ENCODE measurements at regions not wholly inside any gene's neighbourhood (a gene's known extent, or its start where the extent isn't known, plus 50 kb on each side); places are given as distances from the start of the nearest gene placed in this dataset.
"Not testable (repeated sequence)": the region's sequence is repeated elsewhere in the genome, so short reads cannot be mapped to it uniquely, and the experiment has no call there.

DNA sequence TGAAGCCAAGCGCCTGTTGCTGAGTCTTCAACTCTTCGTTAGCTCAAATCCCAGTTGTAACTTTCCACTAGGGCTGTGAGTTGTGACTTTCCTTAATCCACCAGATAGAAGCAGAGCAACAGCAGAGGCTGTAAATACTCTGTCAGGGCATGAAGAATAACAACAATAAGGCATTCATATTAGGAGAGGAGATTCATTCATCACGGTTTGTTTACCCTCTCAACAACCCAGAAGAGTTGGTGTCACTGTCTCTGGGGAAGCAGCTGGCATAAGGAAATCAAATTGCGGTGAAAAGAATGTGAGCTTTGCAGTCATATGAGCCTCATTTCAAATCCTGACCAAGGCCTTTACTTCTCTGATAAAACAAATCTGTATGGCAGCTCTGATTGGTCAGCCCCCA, 184.8 kb downstream of the SHQ1 start:
- DNase-seq (ENCODE audit: low spot score) = no peak
- intact Hi-C loops (cut with DNase I) = loop anchor here (5.0 to 10.0 kb wide), 2 partner anchors 159 to 219 kb away; partner anchors contain the start of gene RYBP

DNA sequence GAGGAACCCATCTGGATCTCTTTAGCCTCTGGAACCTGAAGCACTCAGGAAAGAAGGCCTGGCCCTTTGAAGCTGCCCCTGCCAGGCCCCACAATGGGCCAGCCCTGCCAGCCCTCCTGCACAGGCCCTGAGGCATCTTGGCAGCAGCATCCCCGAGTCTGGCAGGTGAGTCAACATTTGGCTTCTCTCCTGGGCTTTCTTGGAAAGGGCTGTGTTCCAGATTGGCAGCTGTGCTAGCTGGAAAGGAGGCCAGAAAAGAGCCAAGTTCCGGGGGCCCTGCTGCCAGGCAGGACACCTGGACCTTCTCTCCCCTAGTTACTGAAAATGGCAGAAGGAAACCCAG, 187.2 kb downstream of the SHQ1 start:
- peak; percentile 83 for DNase-seq (ENCODE audit: low spot score)
- intact Hi-C loops (cut with DNase I) = loop anchor here (2.0 to 10.0 kb wide), 3 partner anchors 161 to 216 kb away; partner anchors contain the start of gene RYBP

DNA sequence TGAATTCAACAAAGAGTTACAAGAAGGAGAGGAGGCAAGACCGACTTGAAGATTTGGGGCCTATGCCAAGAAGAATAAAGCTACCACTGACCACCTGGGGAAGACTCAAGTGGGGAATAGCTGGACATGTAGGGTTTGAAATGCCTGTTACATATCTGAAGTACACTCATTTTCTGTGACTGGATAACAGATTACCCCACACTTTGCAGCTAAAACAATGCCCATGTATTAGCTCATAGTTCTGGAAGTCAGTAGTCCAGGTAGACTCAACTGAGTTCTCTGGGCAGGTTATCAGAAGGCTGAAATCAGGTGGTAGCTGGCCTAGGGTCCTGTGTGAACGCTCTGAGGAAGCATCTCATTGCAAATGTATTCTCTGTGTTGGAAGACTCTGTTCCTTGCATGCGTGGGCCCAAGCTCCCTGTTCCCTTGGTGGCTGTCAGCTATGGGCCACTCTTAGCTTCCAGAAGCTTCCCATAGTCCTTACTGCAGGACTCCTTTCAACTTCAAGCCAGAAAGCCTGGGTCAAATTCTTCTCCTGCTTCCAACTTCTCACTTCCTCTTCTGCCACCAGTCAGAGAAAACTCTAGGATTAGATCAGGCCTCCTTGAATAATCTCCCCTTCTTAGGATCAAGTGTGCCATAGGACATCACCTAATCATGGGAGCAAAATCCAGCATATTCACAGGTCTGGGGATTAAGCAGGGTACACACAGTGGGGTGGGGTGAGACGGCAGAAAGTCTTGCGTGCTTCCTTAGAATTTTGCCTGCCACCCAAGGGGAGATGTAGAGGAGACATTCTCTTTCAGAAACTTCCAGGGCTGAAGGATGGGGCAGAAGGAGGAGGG, 187.8 kb downstream of the SHQ1 start:
- DNase-seq (ENCODE audit: low spot score) = no peak
- intact Hi-C loops (cut with DNase I) = loop anchor here (2.0 to 10.0 kb wide), 3 partner anchors 162 to 216 kb away; partner anchors contain the start of gene RYBP

DNA sequence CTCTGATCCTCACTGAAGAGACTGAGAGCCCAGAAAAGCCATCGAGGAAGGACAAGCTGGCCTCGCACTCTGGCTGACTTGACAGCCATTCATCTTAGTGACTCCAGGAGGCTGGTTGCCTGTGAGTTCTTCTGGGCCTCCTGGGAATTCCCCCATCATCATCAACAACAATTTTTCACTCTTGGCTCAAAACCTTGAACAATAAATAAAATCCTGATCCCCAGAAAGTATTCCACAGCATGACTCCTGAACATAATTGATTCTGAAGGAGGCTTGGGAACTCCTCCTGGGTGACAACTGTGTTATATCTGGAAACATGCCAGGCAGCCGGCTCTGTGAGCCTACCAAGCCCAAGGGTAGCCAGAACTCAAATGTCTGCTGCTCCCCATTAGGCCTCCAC, 188.6 kb downstream of the SHQ1 start:
- no peak for DNase-seq (ENCODE audit: low spot score)
- intact Hi-C loops (cut with DNase I) = no loop called here

DNA sequence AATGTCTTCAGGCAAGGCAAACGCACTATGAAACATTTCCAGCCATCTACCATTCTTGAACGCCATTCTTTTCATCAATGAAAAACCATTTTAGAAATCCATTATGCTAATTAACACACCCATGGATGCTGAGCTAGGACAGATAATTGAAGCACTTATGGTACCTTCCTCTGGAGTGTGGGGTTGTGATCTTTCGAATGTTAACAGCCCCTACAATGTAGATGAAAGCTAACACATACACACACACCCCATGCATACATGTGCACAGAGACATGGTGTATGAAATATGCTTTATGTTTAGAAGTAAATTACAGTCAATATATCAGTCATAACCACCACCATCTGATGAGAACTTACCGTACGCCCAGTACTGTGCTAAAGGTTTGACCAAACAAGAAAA, 189.1 kb downstream of the SHQ1 start:
- no peak for DNase-seq (ENCODE audit: low spot score)
- intact Hi-C loops (cut with DNase I) = no loop called here

DNA sequence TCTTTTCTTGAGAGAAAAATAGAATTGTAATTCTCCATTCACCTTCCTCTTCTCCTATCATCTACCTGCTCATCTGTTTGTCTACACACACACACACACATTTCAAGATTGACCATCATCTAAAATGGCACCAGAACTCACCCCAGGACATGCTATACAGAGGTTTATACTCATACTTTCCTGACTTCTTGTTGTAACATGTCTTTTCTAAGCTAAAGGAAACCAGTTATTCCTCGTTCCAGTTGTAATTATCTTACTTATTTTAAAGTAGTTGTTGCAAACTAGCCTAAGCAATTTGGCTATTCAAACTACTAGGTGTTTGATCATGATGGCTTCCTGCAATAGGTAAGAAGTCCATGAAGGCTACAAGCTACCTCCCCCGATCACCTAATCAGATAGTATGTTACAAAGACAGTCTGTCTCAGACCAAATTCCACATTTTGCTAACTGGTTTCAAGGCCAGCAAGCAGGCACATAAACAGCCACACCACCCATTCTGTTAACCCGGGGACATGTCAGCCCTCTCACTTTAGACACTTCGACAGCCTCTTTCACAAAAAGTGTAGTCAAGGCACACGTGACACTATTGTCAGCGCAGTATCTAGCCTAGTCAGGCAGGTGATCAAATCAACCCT, 189.7 kb downstream of the SHQ1 start:
- intact Hi-C loops (cut with DNase I) = no loop called here
- no peak for DNase-seq (ENCODE audit: low spot score)

DNA sequence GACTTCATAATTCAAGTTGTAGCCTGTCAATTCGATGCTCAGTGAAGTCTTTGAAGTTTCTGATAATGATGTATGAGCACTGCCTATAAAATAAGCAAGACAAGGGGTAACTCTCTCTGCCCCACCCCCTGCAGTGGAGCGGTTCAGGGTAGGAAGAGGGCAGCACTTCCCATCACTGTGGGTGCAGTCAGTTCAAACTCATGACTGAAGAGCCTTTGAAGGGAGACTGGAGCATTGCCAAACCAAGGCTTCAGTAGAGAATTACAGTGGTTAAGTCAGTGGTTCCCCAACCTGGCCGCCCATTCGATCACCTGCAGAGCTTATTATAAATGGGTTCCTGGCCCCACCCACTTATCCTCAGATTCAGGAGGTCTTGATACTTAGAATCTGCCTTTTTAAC, 190.6 kb downstream of the SHQ1 start:
- DNase-seq (ENCODE audit: low spot score) = no peak
- intact Hi-C loops (cut with DNase I) = no loop called here

DNA sequence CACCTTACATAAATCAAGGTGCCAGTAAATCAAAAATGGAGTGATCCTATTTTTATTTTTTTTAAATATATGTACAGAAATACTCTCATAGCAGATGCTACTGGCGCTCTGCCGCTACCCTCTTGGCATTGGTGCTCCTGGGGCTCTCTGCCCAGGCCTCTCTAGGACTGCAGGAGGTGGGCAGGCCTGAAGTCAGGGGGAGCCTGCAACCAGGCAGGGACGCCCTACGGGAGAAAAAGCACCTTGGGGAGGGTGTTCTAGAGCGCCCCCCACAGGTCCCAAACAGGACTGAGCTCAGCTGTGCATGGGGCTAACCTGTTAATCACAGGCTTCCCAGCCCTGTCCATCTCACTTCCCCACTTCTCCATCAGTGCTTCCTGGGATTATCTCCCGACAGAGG, 192.5 kb downstream of the SHQ1 start:
- intact Hi-C loops (cut with DNase I) = no loop called here
- no peak for DNase-seq (ENCODE audit: low spot score)

DNA sequence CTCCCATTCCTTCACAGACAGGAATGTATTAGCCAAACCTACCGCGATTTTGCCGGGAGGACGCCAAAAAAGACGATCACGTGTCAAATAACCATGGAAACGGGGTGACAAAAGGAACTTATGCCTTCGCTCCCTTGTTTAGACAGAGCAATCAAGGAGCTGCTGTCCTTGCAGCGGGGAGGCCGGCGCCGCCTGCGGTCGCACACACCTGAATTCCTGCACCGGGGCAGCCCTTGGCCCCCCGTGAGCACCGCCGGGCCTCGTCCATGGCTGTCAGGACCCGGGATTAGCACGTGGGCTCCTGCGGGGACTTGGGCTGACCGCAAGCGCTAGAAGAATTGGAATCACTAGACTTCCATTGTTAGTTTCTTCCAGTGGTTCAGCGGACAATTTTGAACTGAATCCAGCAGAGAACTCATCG, 193.1 kb downstream of the SHQ1 start:
- intact Hi-C loops (cut with DNase I) = no loop called here
- DNase-seq (ENCODE audit: low spot score) = no peak

DNA sequence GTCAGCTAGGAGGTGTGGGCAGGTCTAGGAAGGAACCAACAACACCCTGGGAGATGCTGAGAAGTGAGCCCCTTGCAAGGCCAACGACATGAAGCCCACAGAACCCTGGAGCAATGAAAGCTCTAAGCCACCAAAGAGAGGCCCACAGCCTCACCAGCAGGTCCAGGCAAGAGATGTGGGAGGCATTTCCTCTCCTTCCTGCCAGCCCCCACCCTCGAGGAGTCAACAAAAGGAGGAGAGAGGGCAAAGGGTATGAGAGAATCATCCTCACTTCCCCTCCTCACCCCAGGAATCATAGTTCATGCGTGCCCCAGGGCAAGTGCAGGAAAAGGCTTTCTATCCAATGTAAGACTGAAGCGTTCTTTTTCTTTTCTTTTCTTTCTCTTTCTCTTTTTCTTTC, 195.8 kb downstream of the SHQ1 start:
- intact Hi-C loops (cut with DNase I) = no loop called here
- DNase-seq (ENCODE audit: low spot score) = no peak

DNA sequence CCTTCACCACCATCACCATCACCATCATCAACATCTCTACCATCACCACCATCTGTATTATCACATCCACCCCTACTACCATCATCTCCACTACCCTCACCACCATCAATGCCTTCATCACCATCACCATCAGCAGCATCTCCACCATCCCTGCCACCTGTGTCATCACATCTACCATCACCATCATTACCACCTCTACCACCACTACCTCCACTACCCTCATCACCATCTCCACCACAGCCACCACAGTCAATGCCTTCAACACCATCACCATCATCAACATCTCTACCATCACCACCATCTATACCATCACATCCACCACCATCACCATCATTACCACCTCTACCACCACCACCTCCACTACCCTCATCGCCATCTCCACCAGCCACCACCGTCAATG, 196.7 kb downstream of the SHQ1 start:
- intact Hi-C loops (cut with DNase I) = no loop called here
- DNase-seq (ENCODE audit: low spot score) = no peak

DNA sequence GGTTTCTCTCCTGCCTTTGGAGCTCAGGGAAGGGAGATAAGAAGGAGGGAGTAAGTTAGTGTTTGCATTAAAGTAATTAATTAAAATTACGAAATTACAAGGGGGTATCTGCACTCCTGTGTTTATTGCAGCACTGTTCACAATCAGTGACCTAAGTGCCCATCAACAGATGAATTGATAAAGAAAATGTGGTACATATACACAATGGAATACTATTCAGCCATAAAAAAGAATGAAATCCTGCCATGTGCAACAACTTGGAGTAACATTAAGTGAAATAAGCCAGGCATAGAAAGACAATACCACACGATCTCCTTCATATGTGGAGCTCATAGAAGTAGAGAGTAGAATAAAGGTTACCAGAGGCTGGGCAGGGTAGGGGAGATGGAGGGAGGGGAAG, 202.0 kb downstream of the SHQ1 start:
- intact Hi-C loops (cut with DNase I) = no loop called here
- no peak for DNase-seq (ENCODE audit: low spot score)

DNA sequence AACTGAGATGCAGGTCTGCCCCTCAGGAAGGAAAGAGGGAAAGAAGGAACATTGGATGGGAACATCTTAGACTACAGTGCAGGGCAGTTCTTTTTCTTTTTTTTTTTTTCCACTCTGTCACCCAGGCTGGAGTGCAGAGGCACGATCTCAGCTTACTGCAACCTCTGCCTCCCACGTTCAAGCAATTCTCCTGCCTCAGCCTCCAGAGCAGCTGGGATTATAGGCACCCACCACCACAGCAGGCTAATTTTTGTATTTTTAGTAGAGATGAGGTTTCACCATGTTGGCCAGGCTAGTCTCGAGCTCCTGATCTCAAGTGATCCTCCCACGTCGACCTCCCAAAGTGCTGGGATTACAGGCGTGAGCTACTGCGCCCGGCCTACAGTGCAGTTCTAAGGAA, 204.6 kb downstream of the SHQ1 start:
- DNase-seq (ENCODE audit: low spot score); intact Hi-C loops (cut with DNase I): not testable (repeated sequence)

DNA sequence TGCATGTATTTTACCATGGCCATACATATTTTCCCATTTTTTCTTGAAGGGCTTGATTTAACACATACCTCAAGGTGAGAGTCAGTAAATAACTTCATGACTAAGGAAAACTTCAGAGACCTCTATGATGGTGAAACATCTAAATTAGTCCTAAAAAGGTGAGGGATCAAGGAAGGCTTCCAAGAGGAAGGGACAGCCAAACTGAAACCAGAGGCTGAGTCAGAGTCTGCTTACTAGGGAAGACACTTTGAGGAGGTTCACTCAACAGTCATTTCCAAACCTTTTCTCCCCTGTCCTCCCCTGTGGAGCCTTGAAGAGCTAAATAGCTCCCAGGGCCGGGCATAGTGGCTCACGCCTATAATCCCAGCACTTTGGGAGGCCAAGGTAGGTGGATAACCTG, 206.6 kb downstream of the SHQ1 start:
- intact Hi-C loops (cut with DNase I) = no loop called here
- no peak for DNase-seq (ENCODE audit: low spot score)

DNA sequence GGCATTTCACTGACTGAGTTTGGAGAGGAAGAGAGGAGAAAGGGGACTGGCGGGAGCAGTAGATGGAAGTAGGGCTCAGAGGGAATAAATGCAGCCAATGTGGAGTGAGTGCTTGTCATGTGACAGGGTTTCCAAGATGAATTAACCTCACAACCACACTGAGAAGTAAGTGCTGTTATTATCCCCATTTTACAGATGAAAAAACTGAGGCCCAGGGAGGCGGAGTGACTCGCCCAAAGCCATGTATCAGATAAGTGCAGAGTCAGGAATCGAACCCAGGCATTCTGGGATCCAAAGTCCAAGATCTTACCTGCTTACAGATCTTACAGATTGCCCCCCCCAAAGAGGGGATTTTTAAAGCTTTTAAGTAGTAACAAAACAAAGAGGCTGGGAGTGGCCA, 207.2 kb downstream of the SHQ1 start:
- intact Hi-C loops (cut with DNase I) = no loop called here
- DNase-seq (ENCODE audit: low spot score) = no peak

DNA sequence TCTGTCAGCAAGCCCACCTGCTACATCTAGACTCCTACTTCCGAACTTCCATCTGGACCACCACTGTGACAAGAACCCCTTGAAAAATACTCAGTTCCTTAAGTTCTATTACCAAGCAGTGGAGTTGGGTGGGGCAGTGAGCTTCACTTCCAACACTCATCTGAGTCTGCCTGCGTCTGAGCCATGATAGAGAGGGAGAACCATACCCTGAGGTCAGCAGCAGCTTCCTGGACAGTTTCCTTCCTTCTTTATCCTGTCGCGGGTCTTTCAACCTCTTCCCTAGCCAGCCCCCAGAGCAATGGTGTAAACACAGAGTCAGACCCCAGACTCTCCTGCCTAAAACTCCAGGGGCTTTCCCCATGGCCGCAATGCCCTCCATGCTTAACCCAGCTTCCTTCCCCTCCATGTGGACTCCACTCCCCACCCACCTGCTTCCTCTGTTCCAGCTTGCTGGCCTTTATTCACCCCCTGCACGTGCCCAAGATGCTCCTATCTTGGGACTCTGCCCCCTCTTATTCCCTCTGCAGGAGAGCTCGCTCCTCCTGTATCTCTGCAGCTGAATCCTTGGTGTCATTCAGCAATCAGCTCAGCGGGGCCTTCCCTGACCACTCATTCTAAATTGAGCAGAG, 211.2 kb downstream of the SHQ1 start:
- intact Hi-C loops (cut with DNase I) = no loop called here

DNA sequence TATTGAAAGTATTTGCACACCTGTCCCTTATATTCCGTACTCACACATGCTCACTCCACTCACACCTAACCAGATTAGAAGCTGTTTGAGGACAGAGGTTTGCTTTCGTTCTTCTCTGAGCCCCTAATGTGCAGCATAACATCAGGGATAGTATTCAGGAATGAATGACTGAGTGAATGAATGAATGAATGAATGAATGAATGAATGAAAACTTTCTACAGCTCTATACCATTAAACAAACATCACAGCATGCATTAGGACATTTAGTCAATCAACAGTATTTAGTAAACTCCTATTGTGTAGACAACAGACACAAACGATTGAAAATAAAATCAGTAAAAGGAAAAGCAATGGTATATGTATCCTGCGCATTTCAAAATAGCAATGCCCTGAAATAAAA, 212.7 kb downstream of the SHQ1 start:
- intact Hi-C loops (cut with DNase I) = no loop called here
- DNase-seq (ENCODE audit: low spot score) = no peak

More for the DNA sequence above, 211.2 kb downstream of the SHQ1 start:
- DNase-seq (ENCODE audit: low spot score) = no peak

DNA sequence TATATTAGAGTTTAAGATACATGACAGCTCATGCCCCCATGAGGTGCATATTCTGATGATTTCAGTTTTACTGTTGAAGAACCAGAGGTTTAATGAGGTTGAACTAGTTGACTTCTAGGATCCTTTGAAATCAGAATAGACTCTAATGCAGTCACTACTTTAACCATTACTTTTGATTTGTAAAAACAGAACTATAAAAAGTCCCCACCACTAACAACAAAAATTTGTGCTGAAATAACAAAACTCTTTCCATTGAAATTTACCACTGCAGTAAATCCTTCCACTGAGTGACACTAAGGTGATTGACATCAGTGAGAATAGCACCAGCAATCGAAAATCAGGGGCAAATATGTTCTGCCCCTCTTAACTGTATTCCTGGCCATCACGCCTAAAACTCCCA, 214.1 kb downstream of the SHQ1 start:
- intact Hi-C loops (cut with DNase I) = no loop called here
- no peak for DNase-seq (ENCODE audit: low spot score)

DNA sequence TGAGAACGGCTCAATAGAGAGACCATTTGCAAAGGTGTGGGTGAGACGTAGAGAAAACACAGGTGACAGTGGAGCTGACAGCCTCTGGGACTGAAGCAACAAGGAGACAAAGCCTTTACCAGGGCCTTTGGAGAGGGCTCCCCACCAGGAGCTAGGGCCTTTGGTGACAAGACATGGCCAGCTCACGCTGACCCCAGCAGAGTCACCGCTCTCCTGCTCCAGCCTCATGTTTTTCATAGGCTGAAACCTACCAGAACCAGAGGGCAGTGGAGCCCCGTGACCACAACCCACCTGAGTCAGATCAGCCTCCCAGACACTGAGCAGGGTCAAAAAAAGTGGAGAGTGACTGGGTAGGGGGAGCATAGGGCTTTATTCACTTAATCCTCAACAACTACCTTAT, 214.7 kb downstream of the SHQ1 start:
- intact Hi-C loops (cut with DNase I) = no loop called here
- DNase-seq (ENCODE audit: low spot score) = no peak

DNA sequence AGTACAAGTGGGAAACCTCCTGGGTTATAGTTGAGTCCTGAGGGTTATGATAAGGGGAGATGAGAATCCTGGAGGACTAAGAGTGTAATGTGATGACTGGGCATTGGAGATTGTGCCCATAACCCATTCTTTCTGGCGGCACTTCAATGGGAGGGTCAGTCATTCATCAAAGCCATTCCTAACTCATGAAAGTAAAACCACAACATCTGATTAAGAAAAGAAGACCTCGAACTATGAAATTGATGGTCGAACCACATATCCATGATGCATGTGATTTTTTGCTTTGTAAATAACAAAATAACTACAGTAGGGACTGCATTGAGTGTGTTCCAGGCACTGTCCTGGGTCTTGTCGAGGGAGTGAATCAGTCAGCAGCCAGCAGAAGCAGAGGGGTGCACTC, 215.1 kb downstream of the SHQ1 start:
- intact Hi-C loops (cut with DNase I) = no loop called here
- DNase-seq (ENCODE audit: low spot score) = no peak

DNA sequence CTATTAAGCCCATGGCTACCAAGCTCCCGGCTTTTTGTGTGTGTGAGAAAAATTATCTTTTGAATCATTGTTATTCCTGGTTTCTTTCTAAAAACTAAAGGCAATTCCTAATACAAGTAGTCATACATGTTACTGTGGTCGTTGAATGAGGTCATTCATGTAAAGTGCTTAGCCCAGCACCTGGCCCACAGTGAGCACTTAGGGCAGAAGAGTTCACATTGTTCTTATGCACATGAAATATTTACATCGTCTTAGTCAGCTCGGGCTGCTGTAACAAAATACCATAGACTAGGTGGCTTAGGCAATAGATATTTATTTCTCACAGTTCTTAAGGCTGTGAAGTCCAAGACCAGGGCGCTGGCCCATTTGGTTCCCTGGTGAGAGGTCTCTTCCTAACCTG, 216.1 kb downstream of the SHQ1 start:
- no peak for DNase-seq (ENCODE audit: low spot score)
- intact Hi-C loops (cut with DNase I) = no loop called here

Measured in cardiac septum (tissue), 1 donor.